22Rv1 (cell line): ENCODE measurements at regions not wholly inside any gene's neighbourhood (a gene's known extent, or its start where the extent isn't known, plus 50 kb on each side); places are given as distances from the start of the nearest gene placed in this dataset.

ENCODE experiments used
- H3K27ac ChIP-seq: fragments of 450-650 bp; 2 replicates; pipeline ENCODE4 v1.5.1; 2017
- ZFX ChIP-seq: fragments of 450-650 bp; IDR thresholded peaks from 2 replicates; pipeline ENCODE4 v1.6.1; 2017; ENCODE audit warnings: antibody characterized with exemption, borderline replicate concordance
- TF ChIP-seq, protein P1 (sequence below): fragments of 450-650 bp; IDR thresholded peaks from 2 replicates; pipeline ENCODE4 v1.5.1; 2017; ENCODE audit warnings: mild to moderate bottlenecking

DNA sequence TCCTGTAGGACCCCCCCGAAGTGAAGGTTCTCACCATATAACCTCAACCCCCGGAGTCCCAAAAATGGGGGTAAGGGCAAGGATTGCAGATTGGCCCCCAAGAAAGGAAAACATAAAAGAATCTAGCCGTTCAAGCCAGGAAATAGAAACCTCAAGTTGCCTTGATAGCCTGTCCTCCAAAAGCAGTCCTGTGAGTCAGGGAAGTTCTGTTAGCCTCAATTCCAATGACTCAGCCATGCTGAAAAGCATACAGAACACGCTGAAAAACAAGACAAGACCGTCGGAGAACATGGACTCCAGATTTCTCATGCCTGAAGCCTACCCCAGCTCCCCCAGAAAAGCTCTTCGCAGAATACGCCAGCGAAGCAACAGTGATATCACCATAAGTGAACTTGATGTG, 344.2 kb upstream of the RGS6 start:
- no peak overlapping the region for H3K27ac ChIP-seq
- TF ChIP-seq, protein P1, sequence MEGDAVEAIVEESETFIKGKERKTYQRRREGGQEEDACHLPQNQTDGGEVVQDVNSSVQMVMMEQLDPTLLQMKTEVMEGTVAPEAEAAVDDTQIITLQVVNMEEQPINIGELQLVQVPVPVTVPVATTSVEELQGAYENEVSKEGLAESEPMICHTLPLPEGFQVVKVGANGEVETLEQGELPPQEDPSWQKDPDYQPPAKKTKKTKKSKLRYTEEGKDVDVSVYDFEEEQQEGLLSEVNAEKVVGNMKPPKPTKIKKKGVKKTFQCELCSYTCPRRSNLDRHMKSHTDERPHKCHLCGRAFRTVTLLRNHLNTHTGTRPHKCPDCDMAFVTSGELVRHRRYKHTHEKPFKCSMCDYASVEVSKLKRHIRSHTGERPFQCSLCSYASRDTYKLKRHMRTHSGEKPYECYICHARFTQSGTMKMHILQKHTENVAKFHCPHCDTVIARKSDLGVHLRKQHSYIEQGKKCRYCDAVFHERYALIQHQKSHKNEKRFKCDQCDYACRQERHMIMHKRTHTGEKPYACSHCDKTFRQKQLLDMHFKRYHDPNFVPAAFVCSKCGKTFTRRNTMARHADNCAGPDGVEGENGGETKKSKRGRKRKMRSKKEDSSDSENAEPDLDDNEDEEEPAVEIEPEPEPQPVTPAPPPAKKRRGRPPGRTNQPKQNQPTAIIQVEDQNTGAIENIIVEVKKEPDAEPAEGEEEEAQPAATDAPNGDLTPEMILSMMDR = no peak
- no peak for TF ChIP-seq ZFX

DNA sequence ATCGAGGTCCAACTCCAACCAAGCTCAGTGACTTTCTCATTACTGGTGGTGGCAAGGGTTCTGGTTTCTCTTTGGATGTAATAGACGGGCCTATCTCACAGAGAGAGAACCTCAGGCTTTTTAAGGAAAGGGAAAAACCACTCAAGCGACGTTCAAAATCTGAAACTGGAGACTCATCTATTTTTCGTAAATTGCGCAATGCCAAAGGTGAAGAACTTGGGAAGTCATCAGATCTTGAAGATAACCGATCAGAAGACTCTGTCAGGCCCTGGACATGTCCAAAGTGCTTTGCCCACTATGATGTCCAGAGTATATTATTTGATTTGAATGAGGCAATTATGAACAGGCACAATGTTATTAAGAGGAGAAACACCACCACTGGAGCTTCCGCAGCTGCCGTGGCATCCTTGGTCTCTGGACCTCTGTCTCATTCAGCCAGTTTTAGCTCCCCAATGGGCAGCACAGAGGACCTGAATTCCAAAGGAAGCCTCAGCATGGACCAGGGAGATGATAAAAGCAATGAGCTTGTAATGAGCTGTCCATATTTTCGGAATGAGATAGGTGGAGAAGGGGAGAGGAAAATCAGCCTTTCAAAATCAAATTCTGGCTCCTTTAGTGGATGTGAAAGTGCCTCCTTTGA, 343.5 kb upstream of the RGS6 start:
- no peak overlapping the region for H3K27ac ChIP-seq
- TF ChIP-seq, protein P1 = no peak
- no peak for TF ChIP-seq ZFX

DNA sequence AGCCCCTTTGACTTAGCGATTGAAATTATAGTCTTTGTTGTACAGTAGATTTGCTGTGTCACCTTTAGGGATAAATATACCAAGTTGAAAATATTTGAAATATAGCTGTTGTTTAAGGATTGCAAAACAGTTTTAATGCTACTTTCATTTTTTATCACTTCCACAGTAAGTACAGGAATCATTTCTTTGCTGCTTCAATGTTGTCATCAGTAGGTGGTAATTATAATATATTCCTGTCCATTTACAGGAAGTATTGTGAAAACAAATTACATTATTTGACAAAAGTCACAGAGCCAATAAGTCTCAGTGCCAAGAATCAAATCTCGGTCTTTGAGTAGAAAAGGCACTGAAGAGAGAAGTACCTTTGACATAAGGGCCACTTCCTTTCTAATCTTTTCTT, 342.6 kb upstream of the RGS6 start:
- TF ChIP-seq ZFX = no peak
- TF ChIP-seq, protein P1 = no peak
- H3K27ac ChIP-seq = no peak overlapping the region

DNA sequence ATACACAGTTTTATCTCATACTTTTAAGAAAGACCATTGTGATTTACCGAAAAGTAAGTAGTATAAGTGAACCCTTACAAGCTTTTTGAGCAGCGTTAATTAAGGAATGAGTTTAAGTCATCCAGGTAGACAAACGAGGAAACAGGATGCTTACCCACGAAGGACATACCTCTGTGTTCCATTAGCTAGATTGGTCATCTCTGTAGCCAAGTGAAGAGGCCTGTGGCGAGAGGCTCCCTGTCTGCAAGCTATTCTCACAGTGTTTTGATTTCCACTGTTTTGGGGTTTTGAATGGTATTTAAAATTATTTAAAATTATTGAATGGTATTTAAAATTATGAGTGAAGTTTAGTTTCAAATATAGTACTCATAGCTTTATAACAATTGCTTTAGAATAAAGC, 342.1 kb upstream of the RGS6 start:
- TF ChIP-seq ZFX = no peak
- TF ChIP-seq, protein P1 = no peak
- H3K27ac ChIP-seq = no peak overlapping the region

DNA sequence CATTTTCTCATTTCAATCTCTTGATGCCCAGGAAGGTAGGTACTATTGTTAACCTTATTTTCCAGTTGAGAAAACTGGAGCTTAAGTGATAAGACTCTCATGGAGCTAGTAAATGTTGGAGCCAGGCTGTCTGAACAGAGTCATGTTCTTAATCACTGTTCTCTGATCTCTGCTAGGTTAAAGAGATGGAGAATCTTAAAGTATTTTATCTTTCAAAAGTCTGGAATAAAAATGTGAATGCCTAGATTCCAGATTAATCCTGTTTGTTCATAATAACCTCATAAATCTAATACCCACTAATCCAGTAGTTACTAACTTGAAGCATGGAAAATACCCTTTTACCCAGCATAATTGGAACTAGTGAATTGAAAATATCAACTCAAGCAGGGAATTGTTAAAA, 341.0 kb upstream of the RGS6 start:
- H3K27ac ChIP-seq = no peak overlapping the region
- TF ChIP-seq ZFX = no peak
- TF ChIP-seq, protein P1 = no peak

DNA sequence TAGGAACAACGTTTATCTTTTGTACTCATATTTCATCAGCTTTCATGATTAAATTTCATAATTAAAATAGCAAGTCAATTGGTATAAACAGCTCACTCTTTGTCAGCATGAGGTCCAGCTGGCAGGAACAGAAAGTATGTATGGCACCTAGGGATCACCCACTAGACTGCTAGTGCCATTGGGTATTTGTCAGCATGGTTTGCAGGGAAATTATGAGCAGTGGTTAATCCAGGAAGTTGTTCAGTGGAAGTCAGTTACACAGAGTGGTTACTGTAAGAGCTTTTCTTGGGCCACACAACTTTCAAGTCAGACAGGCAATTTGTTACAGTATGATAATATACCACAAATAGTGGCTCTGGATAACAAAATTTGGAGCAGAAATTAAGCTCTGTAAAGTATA, 340.3 kb upstream of the RGS6 start:
- H3K27ac ChIP-seq = no peak overlapping the region
- TF ChIP-seq, protein P1 = no peak
- no peak for TF ChIP-seq ZFX

DNA sequence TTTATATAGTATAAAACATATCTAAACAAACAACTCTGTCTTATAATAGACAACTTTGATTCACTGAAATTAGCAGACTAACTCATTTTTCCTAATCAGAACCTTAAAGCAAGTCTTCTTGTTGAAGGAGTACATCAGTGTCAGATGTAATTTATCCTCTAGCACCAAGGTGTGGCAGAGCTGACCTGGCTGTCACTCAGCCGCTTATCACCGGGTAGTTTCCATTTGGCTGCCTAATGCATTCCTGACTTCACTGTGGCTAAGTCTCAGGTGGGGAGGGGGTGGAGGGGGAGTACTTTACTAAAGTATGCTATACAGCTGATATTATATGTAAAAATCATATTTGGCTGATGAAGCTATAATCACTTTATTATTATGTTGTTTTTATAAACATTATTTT, 339.9 kb upstream of the RGS6 start:
- no peak overlapping the region for H3K27ac ChIP-seq
- TF ChIP-seq, protein P1 = no peak
- TF ChIP-seq ZFX = no peak
